B cell (primary cell): ENCODE measurements at regions not wholly inside any gene's neighbourhood (a gene's known extent, or its start where the extent isn't known, plus 50 kb on each side); places are given as distances from the start of the nearest gene placed in this dataset.

Experiments
- EZH2 ChIP-seq: IDR thresholded peaks from 2 replicates; pipeline ENCODE4 v1.6.1; 2012; ENCODE audit warnings: borderline replicate concordance, low read depth, mild to moderate bottlenecking, moderate library complexity, low read length; ENCODE audit not compliant: insufficient read depth, poor library complexity, severe bottlenecking
- TF ChIP-seq, protein P1 (sequence below): fragments of 200-600 bp; IDR thresholded peaks from one replicate; pipeline ENCODE4 v1.8.0; 2022; ENCODE audit warnings: antibody characterized with exemption, mild to moderate bottlenecking

DNA sequence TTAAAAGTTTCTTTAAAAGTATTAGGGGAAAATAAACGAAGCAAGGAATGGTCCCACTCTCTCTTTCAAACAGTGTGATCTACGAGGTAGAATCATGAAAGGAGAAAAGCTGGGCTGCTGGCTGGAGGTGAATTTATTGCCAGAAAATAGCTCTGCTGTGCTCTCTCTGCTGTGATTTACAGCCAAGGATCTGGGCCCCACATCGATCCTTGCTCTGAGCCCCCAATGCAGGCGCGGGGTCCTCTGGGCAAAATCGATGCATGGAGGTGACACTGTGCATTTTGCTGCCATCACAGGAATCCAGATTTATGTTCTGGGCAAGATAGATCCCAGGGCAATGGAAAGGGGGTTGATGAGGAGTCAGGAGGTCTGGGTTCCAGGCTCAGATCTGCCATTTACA is 91.0 kb upstream of the GPR26 start:
- no peak for TF ChIP-seq EZH2
- TF ChIP-seq, protein P1, sequence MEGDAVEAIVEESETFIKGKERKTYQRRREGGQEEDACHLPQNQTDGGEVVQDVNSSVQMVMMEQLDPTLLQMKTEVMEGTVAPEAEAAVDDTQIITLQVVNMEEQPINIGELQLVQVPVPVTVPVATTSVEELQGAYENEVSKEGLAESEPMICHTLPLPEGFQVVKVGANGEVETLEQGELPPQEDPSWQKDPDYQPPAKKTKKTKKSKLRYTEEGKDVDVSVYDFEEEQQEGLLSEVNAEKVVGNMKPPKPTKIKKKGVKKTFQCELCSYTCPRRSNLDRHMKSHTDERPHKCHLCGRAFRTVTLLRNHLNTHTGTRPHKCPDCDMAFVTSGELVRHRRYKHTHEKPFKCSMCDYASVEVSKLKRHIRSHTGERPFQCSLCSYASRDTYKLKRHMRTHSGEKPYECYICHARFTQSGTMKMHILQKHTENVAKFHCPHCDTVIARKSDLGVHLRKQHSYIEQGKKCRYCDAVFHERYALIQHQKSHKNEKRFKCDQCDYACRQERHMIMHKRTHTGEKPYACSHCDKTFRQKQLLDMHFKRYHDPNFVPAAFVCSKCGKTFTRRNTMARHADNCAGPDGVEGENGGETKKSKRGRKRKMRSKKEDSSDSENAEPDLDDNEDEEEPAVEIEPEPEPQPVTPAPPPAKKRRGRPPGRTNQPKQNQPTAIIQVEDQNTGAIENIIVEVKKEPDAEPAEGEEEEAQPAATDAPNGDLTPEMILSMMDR, result no peak
